GM12878 (cell line): ENCODE measurements at regions not wholly inside any gene's neighbourhood (a gene's known extent, or its start where the extent isn't known, plus 50 kb on each side); places are given as distances from the start of the nearest gene placed in this dataset.

Experiments
- ATAC-seq: fragments of 200-7000 bp; cut with Tn5 transposase; 3 replicates; pipeline ENCODE4 v1.9.1; 2020; ENCODE audit warnings: mild to moderate bottlenecking, moderate library complexity
- BruUV-seq: library from RNA; stranded (reverse); fragments of 400-500 nt; replicated peaks from 2 replicates; lab custom pipeline; 2021; lab: Mats Ljungman, UMichigan
- CTCF ChIA-PET: fragments of 300-600 bp; sonication (Branson Sonifier 250); formaldehyde crosslinking; extraction: SDS; loops from one replicate; lab custom pipeline; 2021; ENCODE audit warnings: inconsistent platforms; lab: Yijun Ruan, JAX
- POLR2A ChIA-PET: fragments of 350-600 bp; formaldehyde crosslinking; extraction: SDS; loops from one replicate; lab custom pipeline; 2021; ENCODE audit warnings: inconsistent platforms; lab: Charles Lee
- RAD21 ChIA-PET: fragments of 300-600 bp; sonication (Branson Sonifier 250); formaldehyde crosslinking; loops from one replicate; lab custom pipeline; 2023; ENCODE audit warnings: antibody characterized with exemption; ENCODE audit not compliant: unreplicated experiment; lab: Charles Lee
- SMC1A ChIA-PET: fragments of 300-600 bp; sonication (Branson Sonifier 250); formaldehyde crosslinking; loops from one replicate; lab custom pipeline; 2023; ENCODE audit not compliant: unreplicated experiment, uncharacterized antibody; lab: Charles Lee
- DNase-seq: peaks from one replicate; pipeline ENCODE4 v3.0.0-alpha.2; 2011; ENCODE audit warnings: low read depth, low spot score
- FAIRE-seq: peaks from 3 replicates; lab custom pipeline; 2011; peaks lifted over from hg19 to GRCh38; lab: Jason Lieb, UNC
- H2AFZ ChIP-seq: 2 replicates; pipeline ENCODE4 v1.6.0; 2011; ENCODE audit warnings: low read depth, low read length, control low read depth; ENCODE audit not compliant: control insufficient read depth
- H3K27ac ChIP-seq: 2 replicates; pipeline ENCODE4 v1.5.1; 2011; ENCODE audit warnings: control low read depth; ENCODE audit not compliant: control insufficient read depth, insufficient read depth
- H3K27me3 ChIP-seq, 2 experiments: replicated peaks in 1 of 2; 2 replicates each; pipeline versions ENCODE4 v1.6.0 to v1.6.1; 2011; ENCODE audit warnings: low read length in 1 of 2; ENCODE audit not compliant: control insufficient read depth in 2 of 2, insufficient read depth in 2 of 2
- H3K36me3 ChIP-seq, 2 experiments: 2 replicates each; pipeline ENCODE4 v1.5.1; 2011; ENCODE audit warnings: low read length in 1 of 2; ENCODE audit not compliant: control insufficient read depth in 2 of 2, insufficient read depth in 2 of 2
- H3K4me1 ChIP-seq: 2 replicates; pipeline ENCODE4 v1.6.1; 2011; ENCODE audit warnings: mild to moderate bottlenecking, low read length, moderate library complexity, mixed read lengths; ENCODE audit not compliant: control insufficient read depth, insufficient read depth
- H3K4me2 ChIP-seq: 2 replicates; pipeline ENCODE4 v1.6.0; 2011; ENCODE audit warnings: control low read depth; ENCODE audit not compliant: control insufficient read depth, insufficient read depth
- H3K4me3 ChIP-seq: fragments of 200-600 bp; sonication (generic); 2 replicates; pipeline ENCODE4 v1.5.1; 2016
- H3K79me2 ChIP-seq: 2 replicates; pipeline ENCODE4 v1.6.0; 2011; ENCODE audit warnings: low read length; ENCODE audit not compliant: control insufficient read depth, insufficient read depth
- H3K9ac ChIP-seq: 2 replicates; pipeline ENCODE4 v1.8.0; 2011; ENCODE audit warnings: low read length, control low read depth, mixed read lengths; ENCODE audit not compliant: control insufficient read depth, insufficient read depth
- H3K9me3 ChIP-seq: replicated peaks from 3 replicates; pipeline ENCODE4 v1.5.1; 2011; ENCODE audit warnings: mild to moderate bottlenecking, low read length; ENCODE audit not compliant: control insufficient read depth, insufficient read depth
- H4K20me1 ChIP-seq: 2 replicates; pipeline ENCODE4 v1.6.0; 2011; ENCODE audit not compliant: control insufficient read depth, insufficient read depth
- BRCA1 ChIP-seq: IDR thresholded peaks from 2 replicates; pipeline ENCODE4 v1.6.1; 2011; ENCODE audit warnings: low read depth, low read length, improper control_type of control experiment
- DPF2 ChIP-seq: fragments of 450-650 bp; IDR thresholded peaks from 2 replicates; pipeline ENCODE4 v1.6.1; 2017; ENCODE audit warnings: mild to moderate bottlenecking
- IKZF1 ChIP-seq: fragments of 450-650 bp; conservative IDR thresholded peaks from 2 replicates; pipeline ENCODE4 v1.6.1; 2017; ENCODE audit warnings: antibody characterized with exemption, mild to moderate bottlenecking
- NR2C1 ChIP-seq: fragments of 450-650 bp; IDR thresholded peaks from 2 replicates; pipeline ENCODE4 v1.6.1; 2017; ENCODE audit warnings: antibody characterized with exemption, mild to moderate bottlenecking, moderate library complexity
- PAX8 ChIP-seq: fragments of 450-650 bp; IDR thresholded peaks from 2 replicates; pipeline ENCODE4 v1.6.1; 2017; ENCODE audit warnings: mild to moderate bottlenecking, moderate library complexity
- PML ChIP-seq: IDR thresholded peaks from 2 replicates; pipeline ENCODE4 v1.6.1; 2012; ENCODE audit warnings: low read length, inconsistent platforms
- SPI1 ChIP-seq: IDR thresholded peaks from 2 replicates; pipeline ENCODE4 v1.6.1; 2011; ENCODE audit warnings: low read depth, mild to moderate bottlenecking, low read length, moderate library complexity, borderline replicate concordance; ENCODE audit not compliant: insufficient read depth
- WGBS: methylation state at CpG from one replicate; pipeline ENCODE4 v1.1.6; 2016; ENCODE audit warnings: low lambda C conversion rate; ENCODE audit not compliant: insufficient replicate concordance, insufficient coverage; ENCODE audit errors: missing lambda C conversion rate; 5-methylcytosine and 5-hydroxymethylcytosine counted together
- in situ Hi-C: fragments of 300-500 bp; cut with MboI; formaldehyde crosslinking; loops from 9 replicates; pipeline ENCODE4 v1.14.3; 2018; ENCODE audit warnings: mixed read lengths
- intact Hi-C: fragments of 100-400 bp; cut with micrococcal nuclease; formaldehyde crosslinking; loops from one replicate; pipeline ENCODE4 v1.14.2; 2022; ENCODE audit not compliant: unreplicated experiment
- TF ChIP-seq, protein P1 (sequence below): fragments of 450-650 bp; IDR thresholded peaks from 2 replicates; pipeline ENCODE4 v1.6.1; 2017; ENCODE audit warnings: low read depth, mild to moderate bottlenecking, moderate library complexity
- TF ChIP-seq, protein P2 (sequence below): fragments of 450-650 bp; IDR thresholded peaks from 2 replicates; pipeline ENCODE4 v1.6.1; 2017; ENCODE audit warnings: mild to moderate bottlenecking, moderate library complexity

DNA sequence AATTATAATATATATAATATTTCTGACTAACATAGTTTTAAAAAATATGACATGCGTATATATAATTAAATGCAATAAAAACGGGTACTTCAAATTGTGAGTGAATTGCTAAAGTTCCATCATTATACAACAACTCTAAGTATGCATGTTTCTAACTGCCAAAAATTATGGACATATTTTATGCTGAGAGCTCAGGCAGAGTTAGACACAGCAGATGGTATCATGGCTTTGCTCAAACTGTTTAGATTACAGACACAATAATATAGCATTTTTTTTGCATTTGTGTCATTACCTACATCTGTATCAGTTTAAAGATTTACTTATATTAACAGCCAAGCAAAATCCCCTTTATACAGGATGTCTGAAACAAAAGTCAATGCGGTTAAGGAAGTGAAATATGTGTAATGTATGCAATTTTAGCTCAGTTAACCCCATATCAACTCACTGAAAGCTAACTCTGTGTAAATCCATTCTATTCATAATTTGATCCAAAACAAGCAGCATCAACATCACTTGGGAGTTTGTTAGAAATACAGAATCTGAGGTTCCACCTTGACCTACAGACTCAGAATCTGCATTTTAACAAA lies 119.1 kb upstream of the CNKSR2 start:
- no peak for DNase-seq
- Histone ChIP-seq H3K4me3 (no peak overlapping the region), H3K4me1 (no peaks in the 10 kb centered on the region), H3K4me2 (no peak overlapping the region), H3K9ac (no peak overlapping the region), H4K20me1 (no peaks in the 10 kb centered on the region), H3K27ac (no peak overlapping the region), H3K9me3 (no peaks in the 10 kb centered on the region), H2AFZ (no peak overlapping the region), H3K79me2 (no peaks in the 10 kb centered on the region), H3K27me3 (no peaks in the 10 kb centered on the region), H3K36me3 (no peaks in the 10 kb centered on the region)
- ChIA-PET RAD21 (no interaction called here), SMC1A (no interaction called here), CTCF (no interaction called here), POLR2A (no interaction called here)
- no peak for FAIRE-seq
- in situ Hi-C loops (no loop called here), intact Hi-C loops (no loop called here)
- TF ChIP-seq BRCA1: no peak
- no peak for TF ChIP-seq DPF2
- TF ChIP-seq, protein P1, sequence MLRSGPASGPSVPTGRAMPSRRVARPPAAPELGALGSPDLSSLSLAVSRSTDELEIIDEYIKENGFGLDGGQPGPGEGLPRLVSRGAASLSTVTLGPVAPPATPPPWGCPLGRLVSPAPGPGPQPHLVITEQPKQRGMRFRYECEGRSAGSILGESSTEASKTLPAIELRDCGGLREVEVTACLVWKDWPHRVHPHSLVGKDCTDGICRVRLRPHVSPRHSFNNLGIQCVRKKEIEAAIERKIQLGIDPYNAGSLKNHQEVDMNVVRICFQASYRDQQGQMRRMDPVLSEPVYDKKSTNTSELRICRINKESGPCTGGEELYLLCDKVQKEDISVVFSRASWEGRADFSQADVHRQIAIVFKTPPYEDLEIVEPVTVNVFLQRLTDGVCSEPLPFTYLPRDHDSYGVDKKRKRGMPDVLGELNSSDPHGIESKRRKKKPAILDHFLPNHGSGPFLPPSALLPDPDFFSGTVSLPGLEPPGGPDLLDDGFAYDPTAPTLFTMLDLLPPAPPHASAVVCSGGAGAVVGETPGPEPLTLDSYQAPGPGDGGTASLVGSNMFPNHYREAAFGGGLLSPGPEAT: 0 out of 2 replicates have a peak, but pooled peaks have one; percentile 19
- 0 out of 2 replicates have a peak, but pooled peaks have one; percentile 17 for TF ChIP-seq IKZF1
- 29% methylated on average over 3 of the region's 3 CpGs for WGBS
- ATAC-seq: peak; percentile 80
- no TSS peak for BruUV-seq

DNA sequence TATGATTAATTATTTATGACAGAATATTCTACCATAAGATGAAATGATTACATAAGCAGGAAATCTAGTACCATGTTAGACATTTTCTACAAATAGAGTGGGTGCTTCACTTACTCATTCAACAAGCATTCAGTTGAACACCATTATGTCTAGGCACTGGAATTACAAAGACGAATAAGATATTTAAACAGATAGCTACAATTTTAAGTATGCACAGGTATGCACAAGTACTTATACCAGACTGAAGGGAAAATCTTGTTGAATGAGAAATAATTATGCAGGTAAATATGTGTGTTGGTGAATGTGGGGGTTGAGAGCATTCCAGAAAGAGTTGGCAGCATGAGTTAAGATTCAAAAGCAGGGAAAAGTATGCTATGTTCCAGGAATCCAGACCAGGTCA lies 107.3 kb upstream of the CNKSR2 start:
- FAIRE-seq: no peak
- intact Hi-C loops (no loop called here), in situ Hi-C loops (no loop called here)
- H3K9ac ChIP-seq: no peak overlapping the region
- 5% methylated on average over 1 of the region's 1 CpG for WGBS
- H2AFZ ChIP-seq: no peak overlapping the region
- no peaks in the 10 kb centered on the region for H3K36me3 ChIP-seq
- no peak for ATAC-seq
- no peak overlapping the region for H3K27ac ChIP-seq
- RAD21 ChIA-PET: no interaction called here
- H3K4me1 ChIP-seq: no peaks in the 10 kb centered on the region
- POLR2A ChIA-PET: no interaction called here
- H3K4me2 ChIP-seq: no peak overlapping the region
- no peak overlapping the region for H3K4me3 ChIP-seq
- DNase-seq: no peak
- no peaks in the 10 kb centered on the region for H4K20me1 ChIP-seq
- no peaks in the 10 kb centered on the region for H3K27me3 ChIP-seq
- no peaks in the 10 kb centered on the region for H3K79me2 ChIP-seq
- CTCF ChIA-PET: no interaction called here
- no peaks in the 10 kb centered on the region for H3K9me3 ChIP-seq
- no TSS peak for BruUV-seq
- SMC1A ChIA-PET: interaction anchor here (0.7 to 1.3 kb wide), 2 partner anchors 11 to 1693 kb away, joined by 3 read pairs; no protein-coding TSS in a partner anchor
- TF ChIP-seq, protein P2, sequence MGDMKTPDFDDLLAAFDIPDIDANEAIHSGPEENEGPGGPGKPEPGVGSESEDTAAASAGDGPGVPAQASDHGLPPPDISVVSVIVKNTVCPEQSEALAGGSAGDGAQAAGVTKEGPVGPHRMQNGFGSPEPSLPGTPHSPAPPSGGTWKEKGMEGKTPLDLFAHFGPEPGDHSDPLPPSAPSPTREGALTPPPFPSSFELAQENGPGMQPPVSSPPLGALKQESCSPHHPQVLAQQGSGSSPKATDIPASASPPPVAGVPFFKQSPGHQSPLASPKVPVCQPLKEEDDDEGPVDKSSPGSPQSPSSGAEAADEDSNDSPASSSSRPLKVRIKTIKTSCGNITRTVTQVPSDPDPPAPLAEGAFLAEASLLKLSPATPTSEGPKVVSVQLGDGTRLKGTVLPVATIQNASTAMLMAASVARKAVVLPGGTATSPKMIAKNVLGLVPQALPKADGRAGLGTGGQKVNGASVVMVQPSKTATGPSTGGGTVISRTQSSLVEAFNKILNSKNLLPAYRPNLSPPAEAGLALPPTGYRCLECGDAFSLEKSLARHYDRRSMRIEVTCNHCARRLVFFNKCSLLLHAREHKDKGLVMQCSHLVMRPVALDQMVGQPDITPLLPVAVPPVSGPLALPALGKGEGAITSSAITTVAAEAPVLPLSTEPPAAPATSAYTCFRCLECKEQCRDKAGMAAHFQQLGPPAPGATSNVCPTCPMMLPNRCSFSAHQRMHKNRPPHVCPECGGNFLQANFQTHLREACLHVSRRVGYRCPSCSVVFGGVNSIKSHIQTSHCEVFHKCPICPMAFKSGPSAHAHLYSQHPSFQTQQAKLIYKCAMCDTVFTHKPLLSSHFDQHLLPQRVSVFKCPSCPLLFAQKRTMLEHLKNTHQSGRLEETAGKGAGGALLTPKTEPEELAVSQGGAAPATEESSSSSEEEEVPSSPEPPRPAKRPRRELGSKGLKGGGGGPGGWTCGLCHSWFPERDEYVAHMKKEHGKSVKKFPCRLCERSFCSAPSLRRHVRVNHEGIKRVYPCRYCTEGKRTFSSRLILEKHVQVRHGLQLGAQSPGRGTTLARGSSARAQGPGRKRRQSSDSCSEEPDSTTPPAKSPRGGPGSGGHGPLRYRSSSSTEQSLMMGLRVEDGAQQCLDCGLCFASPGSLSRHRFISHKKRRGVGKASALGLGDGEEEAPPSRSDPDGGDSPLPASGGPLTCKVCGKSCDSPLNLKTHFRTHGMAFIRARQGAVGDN: no peak
- no peak for TF ChIP-seq SPI1
- no peak for TF ChIP-seq NR2C1
- no peak for TF ChIP-seq PML
- TF ChIP-seq PAX8: no peak
